Breast epithelium (tissue), 3 donors: ENCODE measurements at regions not wholly inside any gene's neighbourhood (a gene's known extent, or its start where the extent isn't known, plus 50 kb on each side); places are given as distances from the start of the nearest gene placed in this dataset.

Experiments
- POLR2A ChIP-seq: fragments of 450-650 bp; IDR thresholded peaks from one replicate; pipeline ENCODE4 v1.6.1; 2016; ENCODE audit warnings: antibody characterized with exemption, mild to moderate bottlenecking, moderate library complexity
- POLR2AphosphoS5 ChIP-seq, 3 donors: sonication (generic); formaldehyde crosslinking; IDR thresholded peaks; one replicate each; pipeline ENCODE4 v1.6.1; 2017; ENCODE audit warnings: antibody characterized with exemption in 3 of 3
- TF ChIP-seq, protein P1 (sequence below), 3 donors: fragments of 450-650 bp; IDR thresholded peaks; one replicate each; pipeline ENCODE4 v1.5.1; 2016 to 2017; ENCODE audit warnings: antibody characterized with exemption in 3 of 3, mild to moderate bottlenecking in 3 of 3, moderate library complexity in 3 of 3

DNA sequence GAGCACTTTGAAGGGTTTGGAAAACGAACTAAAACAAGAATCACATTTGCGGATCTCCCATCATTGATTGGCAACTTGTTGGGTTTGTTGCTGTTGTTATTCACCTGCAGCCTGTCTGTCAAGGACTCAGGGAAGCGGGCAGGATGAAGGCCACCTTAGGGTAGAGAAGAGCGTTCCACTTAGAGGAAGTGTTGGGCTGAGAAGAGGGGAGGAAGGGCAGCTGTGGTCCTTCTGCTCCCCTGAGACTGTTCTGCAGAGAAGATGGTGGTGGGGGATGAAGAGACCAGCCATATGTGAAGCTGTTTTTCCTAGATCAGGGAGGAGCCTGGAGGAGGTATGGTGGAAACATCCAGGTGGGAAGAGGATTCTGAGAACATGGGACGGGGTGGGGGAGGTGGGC, 70.6 kb upstream of the CPEB4 start:
- TF ChIP-seq POLR2A (no peak), POLR2AphosphoS5 (IDR thresholded peaks at IDR 0.05) (no peak)
- TF ChIP-seq, protein P1, sequence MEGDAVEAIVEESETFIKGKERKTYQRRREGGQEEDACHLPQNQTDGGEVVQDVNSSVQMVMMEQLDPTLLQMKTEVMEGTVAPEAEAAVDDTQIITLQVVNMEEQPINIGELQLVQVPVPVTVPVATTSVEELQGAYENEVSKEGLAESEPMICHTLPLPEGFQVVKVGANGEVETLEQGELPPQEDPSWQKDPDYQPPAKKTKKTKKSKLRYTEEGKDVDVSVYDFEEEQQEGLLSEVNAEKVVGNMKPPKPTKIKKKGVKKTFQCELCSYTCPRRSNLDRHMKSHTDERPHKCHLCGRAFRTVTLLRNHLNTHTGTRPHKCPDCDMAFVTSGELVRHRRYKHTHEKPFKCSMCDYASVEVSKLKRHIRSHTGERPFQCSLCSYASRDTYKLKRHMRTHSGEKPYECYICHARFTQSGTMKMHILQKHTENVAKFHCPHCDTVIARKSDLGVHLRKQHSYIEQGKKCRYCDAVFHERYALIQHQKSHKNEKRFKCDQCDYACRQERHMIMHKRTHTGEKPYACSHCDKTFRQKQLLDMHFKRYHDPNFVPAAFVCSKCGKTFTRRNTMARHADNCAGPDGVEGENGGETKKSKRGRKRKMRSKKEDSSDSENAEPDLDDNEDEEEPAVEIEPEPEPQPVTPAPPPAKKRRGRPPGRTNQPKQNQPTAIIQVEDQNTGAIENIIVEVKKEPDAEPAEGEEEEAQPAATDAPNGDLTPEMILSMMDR (IDR thresholded peaks at IDR 0.05), result no peak
